CD4-positive, CD25-positive, alpha-beta regulatory T cell (primary cell): ENCODE measurements at regions not wholly inside any gene's neighbourhood (a gene's known extent, or its start where the extent isn't known, plus 50 kb on each side); places are given as distances from the start of the nearest gene placed in this dataset.

Experiments
- ATAC-seq, 2 donors: fragments of 150-1000 bp; cut with Tn5 transposase; one replicate each; pipeline ENCODE4 v1.10.0; 2021; ENCODE audit warnings: low read depth in 2 of 2, moderate number of reproducible peaks in 2 of 2, moderate library complexity in 1 of 2
- DNase-seq, 3 donors: peaks; one replicate each; pipeline versions ENCODE4 v3.0.0 to v3.0.0-alpha.2; 2012 to 2022; ENCODE audit warnings: mixed read lengths in 1 of 3
- H3K27ac ChIP-seq: one replicate; pipeline ENCODE4 v1.7.0; 2013; ENCODE audit warnings: mild to moderate bottlenecking, low read length; ENCODE audit not compliant: insufficient read depth, poor library complexity, severe bottlenecking
- H3K27me3 ChIP-seq: one replicate; pipeline ENCODE4 v1.7.0; 2013; ENCODE audit warnings: low read length; ENCODE audit not compliant: control insufficient read depth, insufficient read depth
- H3K36me3 ChIP-seq: one replicate; pipeline ENCODE4 v1.7.0; 2013; ENCODE audit warnings: mild to moderate bottlenecking, low read length, moderate library complexity; ENCODE audit not compliant: control insufficient read depth, insufficient read depth
- H3K4me1 ChIP-seq: 2 replicates; pipeline ENCODE4 v1.7.0; 2013; ENCODE audit warnings: mild to moderate bottlenecking, low read length; ENCODE audit not compliant: insufficient read depth, control insufficient read depth, poor library complexity, severe bottlenecking
- H3K4me3 ChIP-seq: one replicate; pipeline ENCODE4 v1.7.0; 2013; ENCODE audit warnings: low read depth, mild to moderate bottlenecking, low read length, moderate library complexity
- H3K9me3 ChIP-seq, 2 experiments: 1 replicate in 1 of 2; 2 replicates in 1 of 2; pipeline ENCODE4 v1.7.0; 2013; ENCODE audit warnings: low read length in 2 of 2, mild to moderate bottlenecking in 1 of 2, moderate library complexity in 1 of 2; ENCODE audit not compliant: control insufficient read depth in 2 of 2
- H3K27ac Mint-ChIP-seq, 3 donors: one replicate each; pipeline ENCODE4 v1.8.0; 2020 to 2022; ENCODE audit warnings: mild to moderate bottlenecking in 3 of 3, mixed read lengths in 3 of 3, moderate library complexity in 2 of 3
- H3K27me3 Mint-ChIP-seq: one replicate; pipeline ENCODE4 v1.8.0; 2022; ENCODE audit warnings: mild to moderate bottlenecking, mixed read lengths
- H3K36me3 Mint-ChIP-seq: one replicate; pipeline ENCODE4 v1.8.0; 2020; ENCODE audit warnings: mixed read lengths
- H3K4me1 Mint-ChIP-seq, 4 donors: one replicate each; pipeline ENCODE4 v1.8.0; 2020 to 2022; ENCODE audit warnings: mixed read lengths in 4 of 4, mild to moderate bottlenecking in 1 of 4
- H3K4me3 Mint-ChIP-seq, 4 donors: one replicate each; pipeline ENCODE4 v1.8.0; 2020 to 2022; ENCODE audit warnings: mild to moderate bottlenecking in 4 of 4, mixed read lengths in 4 of 4, moderate library complexity in 3 of 4
- H3K9me3 Mint-ChIP-seq, 7 donors: one replicate each; pipeline ENCODE4 v1.8.0; 2020 to 2022; ENCODE audit warnings: mixed read lengths in 7 of 7, mild to moderate bottlenecking in 3 of 7, moderate library complexity in 2 of 7

- Mint-ChIP-seq H3K27ac (no peak overlapping the region), H3K9me3 (peaks cover 0 to 7% (median 2%) of the 10 kb centered on the region in 7 donors), H3K27me3 (no peaks in the 10 kb centered on the region), H3K36me3 (no peaks in the 10 kb centered on the region), H3K4me3 (no peak overlapping the region), H3K4me1 (no peaks in the 10 kb centered on the region)
- DNase-seq: no peak
- H3K27me3 ChIP-seq: no peaks in the 10 kb centered on the region
- H3K9me3 ChIP-seq: no peaks in the 10 kb centered on the region
- H3K27ac ChIP-seq: no peak overlapping the region
- no peak for ATAC-seq
- H3K36me3 ChIP-seq: no peaks in the 10 kb centered on the region
- H3K4me1 ChIP-seq: no peaks in the 10 kb centered on the region
- no peak overlapping the region for H3K4me3 ChIP-seq
Observed at GRCh38 chr2:16871411-16871810, 205.8 kb upstream of the CYRIA start.

GRCh38 chr2:16870491-16871076 is 204.9 kb upstream of the CYRIA start:
- no peaks in the 10 kb centered on the region for H3K36me3 Mint-ChIP-seq
- H3K4me1 Mint-ChIP-seq: no peaks in the 10 kb centered on the region
- H3K9me3 ChIP-seq: no peaks in the 10 kb centered on the region
- DNase-seq (no peak), ATAC-seq (no peak)
- H3K4me3 Mint-ChIP-seq: no peak overlapping the region
- H3K27ac Mint-ChIP-seq: no peak overlapping the region
- no peaks in the 10 kb centered on the region for H3K4me1 ChIP-seq
- no peaks in the 10 kb centered on the region for H3K27me3 Mint-ChIP-seq
- H3K4me3 ChIP-seq: no peak overlapping the region
- H3K27me3 ChIP-seq: no peaks in the 10 kb centered on the region
- peaks cover 0 to 7% (median 2%) of the 10 kb centered on the region in 7 donors for H3K9me3 Mint-ChIP-seq
- no peak overlapping the region for H3K27ac ChIP-seq
- no peaks in the 10 kb centered on the region for H3K36me3 ChIP-seq

- H3K4me1 ChIP-seq: no peaks in the 10 kb centered on the region
- H3K27ac ChIP-seq: no peak overlapping the region
- ATAC-seq (no peak), DNase-seq (no peak)
- no peak overlapping the region for H3K4me3 Mint-ChIP-seq
- no peaks in the 10 kb centered on the region for H3K27me3 ChIP-seq
- no peaks in the 10 kb centered on the region for H3K36me3 ChIP-seq
- no peaks in the 10 kb centered on the region for H3K4me1 Mint-ChIP-seq
- H3K36me3 Mint-ChIP-seq: no peaks in the 10 kb centered on the region
- H3K27me3 Mint-ChIP-seq: no peaks in the 10 kb centered on the region
- H3K27ac Mint-ChIP-seq: no peak overlapping the region
- H3K9me3 Mint-ChIP-seq: peaks cover 0 to 7% (median 2%) of the 10 kb centered on the region in 7 donors
- no peaks in the 10 kb centered on the region for H3K9me3 ChIP-seq
- no peak overlapping the region for H3K4me3 ChIP-seq
Observed at GRCh38 chr2:16869711-16870110, 204.1 kb upstream of the CYRIA start.

GRCh38 chr2:16862471-16862870 is 196.8 kb upstream of the CYRIA start:
- H3K27me3 Mint-ChIP-seq: no peaks in the 10 kb centered on the region
- Histone ChIP-seq H3K9me3 (no peaks in the 10 kb centered on the region), H3K36me3 (no peaks in the 10 kb centered on the region), H3K4me1 (no peaks in the 10 kb centered on the region), H3K4me3 (no peak overlapping the region), H3K27me3 (no peaks in the 10 kb centered on the region), H3K27ac (no peak overlapping the region)
- no peaks in the 10 kb centered on the region for H3K4me1 Mint-ChIP-seq
- H3K9me3 Mint-ChIP-seq: peaks cover 0 to 8% (median 3%) of the 10 kb centered on the region in 7 donors
- ATAC-seq (peak in 1 of 2 donors; percentile 28), DNase-seq (no peak)
- no peak overlapping the region for H3K27ac Mint-ChIP-seq
- H3K4me3 Mint-ChIP-seq: no peak overlapping the region
- H3K36me3 Mint-ChIP-seq: no peaks in the 10 kb centered on the region

- Mint-ChIP-seq H3K4me1 (no peaks in the 10 kb centered on the region), H3K4me3 (no peak overlapping the region), H3K9me3 (peaks cover 0 to 8% (median 3%) of the 10 kb centered on the region in 7 donors), H3K36me3 (no peaks in the 10 kb centered on the region), H3K27ac (no peak overlapping the region), H3K27me3 (no peaks in the 10 kb centered on the region)
- no peak overlapping the region for H3K27ac ChIP-seq
- ATAC-seq (no peak), DNase-seq (no peak)
- no peak overlapping the region for H3K4me3 ChIP-seq
- H3K36me3 ChIP-seq: no peaks in the 10 kb centered on the region
- no peaks in the 10 kb centered on the region for H3K27me3 ChIP-seq
- H3K9me3 ChIP-seq: no peaks in the 10 kb centered on the region
- no peaks in the 10 kb centered on the region for H3K4me1 ChIP-seq
Observed at GRCh38 chr2:16861530-16861929, 195.9 kb upstream of the CYRIA start.

- H3K9me3 Mint-ChIP-seq: peaks cover 0 to 8% (median 3%) of the 10 kb centered on the region in 7 donors
- no peaks in the 10 kb centered on the region for H3K27me3 ChIP-seq
- no peak for DNase-seq
- no peak for ATAC-seq
- H3K27ac Mint-ChIP-seq: no peak overlapping the region
- no peaks in the 10 kb centered on the region for H3K36me3 Mint-ChIP-seq
- no peaks in the 10 kb centered on the region for H3K4me1 ChIP-seq
- H3K4me1 Mint-ChIP-seq: no peaks in the 10 kb centered on the region
- H3K4me3 ChIP-seq: no peak overlapping the region
- H3K9me3 ChIP-seq: no peaks in the 10 kb centered on the region
- no peak overlapping the region for H3K4me3 Mint-ChIP-seq
- no peaks in the 10 kb centered on the region for H3K27me3 Mint-ChIP-seq
- H3K27ac ChIP-seq: no peak overlapping the region
- H3K36me3 ChIP-seq: no peaks in the 10 kb centered on the region
Observed at GRCh38 chr2:16861111-16861510, 195.5 kb upstream of the CYRIA start.

GRCh38 chr2:16860627-16861026 is 195.0 kb upstream of the CYRIA start:
- no peak overlapping the region for H3K4me3 Mint-ChIP-seq
- ATAC-seq (no peak), DNase-seq (no peak)
- Histone ChIP-seq H3K36me3 (no peaks in the 10 kb centered on the region), H3K27ac (no peak overlapping the region), H3K4me1 (no peaks in the 10 kb centered on the region), H3K27me3 (no peaks in the 10 kb centered on the region), H3K4me3 (no peak overlapping the region), H3K9me3 (no peaks in the 10 kb centered on the region)
- peaks cover 0 to 8% (median 3%) of the 10 kb centered on the region in 7 donors for H3K9me3 Mint-ChIP-seq
- H3K27me3 Mint-ChIP-seq: no peaks in the 10 kb centered on the region
- H3K36me3 Mint-ChIP-seq: no peaks in the 10 kb centered on the region
- no peaks in the 10 kb centered on the region for H3K4me1 Mint-ChIP-seq
- H3K27ac Mint-ChIP-seq: no peak overlapping the region

GRCh38 chr2:16855183-16855582 is 189.5 kb upstream of the CYRIA start:
- H3K36me3 Mint-ChIP-seq: no peaks in the 10 kb centered on the region
- H3K27ac Mint-ChIP-seq: no peak overlapping the region
- Histone ChIP-seq H3K9me3 (no peaks in the 10 kb centered on the region), H3K4me1 (no peaks in the 10 kb centered on the region), H3K27ac (no peak overlapping the region), H3K4me3 (no peak overlapping the region), H3K36me3 (no peaks in the 10 kb centered on the region), H3K27me3 (no peaks in the 10 kb centered on the region)
- H3K4me1 Mint-ChIP-seq: no peaks in the 10 kb centered on the region
- DNase-seq: no peak
- peaks cover 0 to 6% (median 4%) of the 10 kb centered on the region in 7 donors for H3K9me3 Mint-ChIP-seq
- no peaks in the 10 kb centered on the region for H3K27me3 Mint-ChIP-seq
- H3K4me3 Mint-ChIP-seq: no peak overlapping the region
- peak in 1 of 2 donors; percentile 16 for ATAC-seq
